Fibroblast of lung (primary cell): ENCODE measurements at regions not wholly inside any gene's neighbourhood (a gene's known extent, or its start where the extent isn't known, plus 50 kb on each side); places are given as distances from the start of the nearest gene placed in this dataset.

Experiments
- EZH2 ChIP-seq: IDR thresholded peaks from 2 replicates; pipeline ENCODE4 v1.5.1; 2012; ENCODE audit warnings: low read length, control low read depth, mild to moderate bottlenecking; ENCODE audit errors: missing control alignments
- TF ChIP-seq, protein P1 (sequence below), 2 donors: IDR thresholded peaks in 1 of 2; conservative IDR thresholded peaks in 1 of 2; 1 replicate in 1 of 2; 2 replicates in 1 of 2; pipeline ENCODE4 v1.5.1; 2011 to 2012; ENCODE audit warnings: low read length in 2 of 2, control low read depth in 1 of 2, inconsistent platforms in 1 of 2, low read depth in 1 of 2, mild to moderate bottlenecking in 1 of 2

DNA sequence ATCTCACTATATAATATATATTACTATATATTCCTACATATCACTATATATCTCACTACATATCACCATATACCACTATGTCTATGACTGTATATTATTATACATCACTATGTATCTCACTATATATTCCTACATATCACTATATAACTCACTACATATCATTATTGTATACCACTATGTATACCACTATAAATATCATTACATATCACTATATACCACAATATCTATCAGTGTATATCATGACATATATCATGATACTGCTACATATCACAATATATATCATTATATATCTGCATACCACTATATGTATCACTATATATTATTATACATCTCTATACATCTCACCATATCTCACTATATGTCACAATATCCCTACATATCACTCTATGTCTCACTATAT, 121.5 kb downstream of the ASCL4 start:
- TF ChIP-seq, protein P1, sequence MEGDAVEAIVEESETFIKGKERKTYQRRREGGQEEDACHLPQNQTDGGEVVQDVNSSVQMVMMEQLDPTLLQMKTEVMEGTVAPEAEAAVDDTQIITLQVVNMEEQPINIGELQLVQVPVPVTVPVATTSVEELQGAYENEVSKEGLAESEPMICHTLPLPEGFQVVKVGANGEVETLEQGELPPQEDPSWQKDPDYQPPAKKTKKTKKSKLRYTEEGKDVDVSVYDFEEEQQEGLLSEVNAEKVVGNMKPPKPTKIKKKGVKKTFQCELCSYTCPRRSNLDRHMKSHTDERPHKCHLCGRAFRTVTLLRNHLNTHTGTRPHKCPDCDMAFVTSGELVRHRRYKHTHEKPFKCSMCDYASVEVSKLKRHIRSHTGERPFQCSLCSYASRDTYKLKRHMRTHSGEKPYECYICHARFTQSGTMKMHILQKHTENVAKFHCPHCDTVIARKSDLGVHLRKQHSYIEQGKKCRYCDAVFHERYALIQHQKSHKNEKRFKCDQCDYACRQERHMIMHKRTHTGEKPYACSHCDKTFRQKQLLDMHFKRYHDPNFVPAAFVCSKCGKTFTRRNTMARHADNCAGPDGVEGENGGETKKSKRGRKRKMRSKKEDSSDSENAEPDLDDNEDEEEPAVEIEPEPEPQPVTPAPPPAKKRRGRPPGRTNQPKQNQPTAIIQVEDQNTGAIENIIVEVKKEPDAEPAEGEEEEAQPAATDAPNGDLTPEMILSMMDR (conservative IDR thresholded peaks at IDR 0.05 in 1 of 2, IDR thresholded peaks at IDR 0.05 in 1 of 2; ENCODE audit: low read depth in 1 of 2, low read length in 2 of 2) = no peak
- no peak for TF ChIP-seq EZH2
